Natural killer cell treated with Interleukin-12 subunit alpha and Interleukin-12 subunit beta and Interleukin-15 and Interleukin-18, amount 100 ng/mL, for 72 hours (primary cell): ENCODE measurements at regions not wholly inside any gene's neighbourhood (a gene's known extent, or its start where the extent isn't known, plus 50 kb on each side); places are given as distances from the start of the nearest gene placed in this dataset.
A peak's percentile ranks its signal among the peaks of the same experiment; 100 is the strongest.
"Not testable (repeated sequence)": the region's sequence is repeated elsewhere in the genome, so short reads cannot be mapped to it uniquely, and the experiment has no call there.

Source experiments
- ATAC-seq, 2 donors: fragments of 150-1000 bp; cut with Tn5 transposase in 1 of 2; sonication (Bioruptor Pico), chemical (Tn5 transposase) in 1 of 2; 2 replicates each; pipeline ENCODE4 v1.10.0; 2021
- DNase-seq: peaks from one replicate; pipeline ENCODE4 v3.0.0; 2022; ENCODE audit warnings: low spot score
- H3K27ac Mint-ChIP-seq, 2 donors: 1 replicate in 1 of 2; 2 replicates in 1 of 2; pipeline ENCODE4 v1.8.0; 2022; ENCODE audit warnings: mixed read lengths in 2 of 2, mild to moderate bottlenecking in 1 of 2, moderate library complexity in 1 of 2
- H3K27me3 Mint-ChIP-seq, 2 donors: 1 replicate in 1 of 2; 2 replicates in 1 of 2; pipeline ENCODE4 v1.8.0; 2022; ENCODE audit warnings: mixed read lengths in 2 of 2
- H3K36me3 Mint-ChIP-seq: one replicate; pipeline ENCODE4 v1.8.0; 2022; ENCODE audit warnings: mixed read lengths
- H3K4me1 Mint-ChIP-seq, 2 donors: 1 replicate in 1 of 2; 2 replicates in 1 of 2; pipeline ENCODE4 v1.8.0; 2022; ENCODE audit warnings: low read depth in 2 of 2, mixed read lengths in 2 of 2, mild to moderate bottlenecking in 1 of 2
- H3K4me3 Mint-ChIP-seq: one replicate; pipeline ENCODE4 v1.8.0; 2022; ENCODE audit warnings: mixed read lengths
- H3K9me3 Mint-ChIP-seq: 2 replicates; pipeline ENCODE4 v1.8.0; 2022; ENCODE audit warnings: mixed read lengths

GRCh38 chr2:65974067-65974723 is 460.7 kb upstream of the MEIS1 start:
- no peaks in the 10 kb centered on the region for H3K27me3 Mint-ChIP-seq
- H3K9me3 Mint-ChIP-seq = no peaks in the 10 kb centered on the region
- no peak overlapping the region for H3K27ac Mint-ChIP-seq
- no peak overlapping the region for H3K4me3 Mint-ChIP-seq
- H3K4me1 Mint-ChIP-seq = no peaks in the 10 kb centered on the region
- H3K36me3 Mint-ChIP-seq = no peaks in the 10 kb centered on the region
- no peak for ATAC-seq
- DNase-seq = no peak

DNA sequence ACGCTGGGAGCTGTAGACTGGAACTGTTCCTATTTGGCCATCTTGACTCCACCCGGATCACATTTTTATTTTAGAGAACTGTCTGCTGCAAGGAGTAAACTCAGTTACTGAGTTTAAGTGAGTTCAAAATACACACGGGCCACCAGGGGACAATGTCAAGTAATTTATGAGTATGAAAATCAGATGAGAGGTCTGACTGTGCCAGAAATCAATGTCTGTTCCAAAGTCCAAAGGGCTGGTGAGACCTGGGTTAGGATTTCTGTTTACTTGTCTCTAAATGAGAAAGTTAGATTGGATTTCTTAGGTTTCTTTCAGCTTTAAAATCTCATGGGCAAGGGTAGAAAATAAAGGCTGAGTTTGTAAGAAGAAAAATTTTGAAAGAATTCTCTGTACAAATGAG is 465.8 kb upstream of the MEIS1 start:
- DNase-seq = no peak
- no peaks in the 10 kb centered on the region for H3K4me1 Mint-ChIP-seq
- no peaks in the 10 kb centered on the region for H3K9me3 Mint-ChIP-seq
- no peak for ATAC-seq
- no peaks in the 10 kb centered on the region for H3K27me3 Mint-ChIP-seq
- H3K36me3 Mint-ChIP-seq = no peaks in the 10 kb centered on the region
- no peak overlapping the region for H3K4me3 Mint-ChIP-seq
- no peak overlapping the region for H3K27ac Mint-ChIP-seq

DNA sequence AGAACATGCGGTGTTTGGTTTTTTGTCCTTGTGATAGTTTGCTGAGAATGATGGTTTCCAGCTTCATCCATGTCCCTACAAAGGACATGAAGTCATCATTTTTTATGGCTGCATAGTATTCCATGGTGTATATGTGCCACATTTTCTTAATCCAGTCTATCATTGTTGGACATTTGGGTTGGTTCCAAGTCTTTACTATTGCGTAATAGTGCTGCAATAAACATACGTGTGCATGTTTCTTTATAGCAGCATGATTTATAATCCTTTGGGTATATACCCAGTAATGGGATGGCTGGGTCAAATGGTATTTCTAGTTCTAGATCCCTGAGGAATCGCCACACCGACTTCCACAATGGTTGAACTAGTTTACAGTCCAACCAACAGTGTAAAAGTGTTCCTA is 471.6 kb upstream of the MEIS1 start:
- not testable (repeated sequence) for H3K9me3 Mint-ChIP-seq, ATAC-seq, H3K36me3 Mint-ChIP-seq, H3K27me3 Mint-ChIP-seq, DNase-seq, H3K4me1 Mint-ChIP-seq, H3K27ac Mint-ChIP-seq, H3K4me3 Mint-ChIP-seq

DNA sequence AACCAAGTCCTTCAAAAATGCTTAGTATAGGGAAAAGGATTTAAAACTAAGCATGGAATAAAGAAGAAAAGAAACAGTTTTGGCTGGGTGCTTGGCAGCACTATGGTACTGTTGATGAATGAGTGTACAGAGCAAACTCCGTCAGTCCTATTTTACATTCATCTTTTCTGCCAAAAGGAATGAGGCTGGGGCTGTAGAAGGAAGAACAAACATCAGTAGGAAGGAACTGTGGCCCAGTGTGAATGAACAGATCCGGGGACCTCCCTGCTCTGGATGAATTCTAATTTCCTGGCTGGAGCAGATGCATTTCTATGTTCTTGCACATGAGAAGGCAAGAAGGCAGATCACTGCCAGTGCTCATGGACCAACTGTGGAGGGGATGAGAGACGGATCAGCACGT is 474.0 kb upstream of the MEIS1 start:
- H3K9me3 Mint-ChIP-seq = peaks cover 14% of the 10 kb centered on the region
- DNase-seq (no peak), ATAC-seq (no peak)
- H3K4me1 Mint-ChIP-seq = no peaks in the 10 kb centered on the region
- H3K27me3 Mint-ChIP-seq = peaks cover 0 to 2% of the 10 kb centered on the region in 2 donors
- H3K4me3 Mint-ChIP-seq = no peak overlapping the region
- no peak overlapping the region for H3K27ac Mint-ChIP-seq
- no peaks in the 10 kb centered on the region for H3K36me3 Mint-ChIP-seq

GRCh38 chr2:65957886-65958285 is 477.0 kb upstream of the MEIS1 start:
- DNase-seq (no peak), ATAC-seq (no peak)
- H3K4me3 Mint-ChIP-seq = no peak overlapping the region
- peaks cover 17% of the 10 kb centered on the region for H3K9me3 Mint-ChIP-seq
- H3K4me1 Mint-ChIP-seq = no peaks in the 10 kb centered on the region
- no peaks in the 10 kb centered on the region for H3K36me3 Mint-ChIP-seq
- H3K27ac Mint-ChIP-seq = no peak overlapping the region
- H3K27me3 Mint-ChIP-seq = peaks cover 0 to 2% of the 10 kb centered on the region in 2 donors

GRCh38 chr2:65957454-65957853 is 477.5 kb upstream of the MEIS1 start:
- Mint-ChIP-seq H3K4me1 (no peaks in the 10 kb centered on the region), H3K27me3 (peaks cover 0 to 2% of the 10 kb centered on the region in 2 donors), H3K9me3 (peaks cover 14% of the 10 kb centered on the region), H3K27ac (no peak overlapping the region), H3K36me3 (no peaks in the 10 kb centered on the region), H3K4me3 (no peak overlapping the region)
- ATAC-seq (no peak), DNase-seq (no peak)

GRCh38 chr2:65955259-65955658 is 479.7 kb upstream of the MEIS1 start:
- Mint-ChIP-seq H3K9me3 (peaks cover 9% of the 10 kb centered on the region), H3K27me3 (no peaks in the 10 kb centered on the region), H3K36me3 (no peaks in the 10 kb centered on the region), H3K4me3 (no peak overlapping the region), H3K4me1 (no peaks in the 10 kb centered on the region), H3K27ac (no peak overlapping the region)
- ATAC-seq (no peak), DNase-seq (no peak)

- H3K27ac Mint-ChIP-seq = no peak overlapping the region
- no peaks in the 10 kb centered on the region for H3K4me1 Mint-ChIP-seq
- DNase-seq (no peak), ATAC-seq (no peak)
- no peak overlapping the region for H3K4me3 Mint-ChIP-seq
- H3K27me3 Mint-ChIP-seq = no peaks in the 10 kb centered on the region
- H3K36me3 Mint-ChIP-seq = no peaks in the 10 kb centered on the region
- H3K9me3 Mint-ChIP-seq = peaks cover 9% of the 10 kb centered on the region
Measured at GRCh38 chr2:65952966-65953761, 481.8 kb upstream of the MEIS1 start.

GRCh38 chr2:65944213-65944612 is 490.7 kb upstream of the MEIS1 start:
- H3K4me3 Mint-ChIP-seq = no peak overlapping the region
- H3K36me3 Mint-ChIP-seq = no peaks in the 10 kb centered on the region
- no peaks in the 10 kb centered on the region for H3K9me3 Mint-ChIP-seq
- ATAC-seq (no peak), DNase-seq (no peak)
- no peak overlapping the region for H3K27ac Mint-ChIP-seq
- peaks cover 0 to 4% of the 10 kb centered on the region in 2 donors for H3K27me3 Mint-ChIP-seq
- no peaks in the 10 kb centered on the region for H3K4me1 Mint-ChIP-seq

GRCh38 chr2:65943099-65943786 is 491.7 kb upstream of the MEIS1 start:
- ATAC-seq (peak; percentile 31 to 52), DNase-seq (no peak)
- H3K27ac Mint-ChIP-seq = no peak overlapping the region
- H3K4me1 Mint-ChIP-seq = no peaks in the 10 kb centered on the region
- H3K27me3 Mint-ChIP-seq = peaks cover 0 to 4% of the 10 kb centered on the region in 2 donors
- H3K9me3 Mint-ChIP-seq = no peaks in the 10 kb centered on the region
- no peak overlapping the region for H3K4me3 Mint-ChIP-seq
- H3K36me3 Mint-ChIP-seq = no peaks in the 10 kb centered on the region

- no peak overlapping the region for H3K4me3 Mint-ChIP-seq
- no peak overlapping the region for H3K27ac Mint-ChIP-seq
- H3K4me1 Mint-ChIP-seq = no peaks in the 10 kb centered on the region
- no peaks in the 10 kb centered on the region for H3K27me3 Mint-ChIP-seq
- ATAC-seq = no peak
- no peak for DNase-seq
- no peaks in the 10 kb centered on the region for H3K36me3 Mint-ChIP-seq
- H3K9me3 Mint-ChIP-seq = no peaks in the 10 kb centered on the region
Measured at GRCh38 chr2:65940856-65941255, 494.1 kb upstream of the MEIS1 start.

DNA sequence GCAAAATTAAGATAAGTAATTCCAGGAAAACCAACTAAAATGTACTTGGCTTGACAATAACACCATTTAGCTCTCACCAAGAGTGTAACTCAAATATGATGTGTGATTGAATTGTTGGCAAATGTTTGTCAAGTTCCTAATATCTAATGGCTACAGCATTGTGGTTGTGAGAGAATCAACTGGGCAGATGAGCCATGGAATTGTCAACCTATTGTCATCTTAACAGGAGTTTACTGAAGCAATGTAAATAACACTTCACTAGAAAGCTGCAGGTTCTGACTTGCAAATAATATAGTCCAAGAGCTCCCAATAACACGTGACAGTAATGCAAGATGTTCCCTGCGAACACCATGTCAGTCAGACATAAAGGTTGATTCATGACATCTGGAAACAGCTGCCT is 495.2 kb upstream of the MEIS1 start:
- Mint-ChIP-seq H3K27me3 (no peaks in the 10 kb centered on the region), H3K4me3 (no peak overlapping the region), H3K9me3 (no peaks in the 10 kb centered on the region), H3K27ac (no peak overlapping the region), H3K36me3 (no peaks in the 10 kb centered on the region), H3K4me1 (no peaks in the 10 kb centered on the region)
- DNase-seq (no peak), ATAC-seq (no peak)

GRCh38 chr2:65937379-65938160 is 497.4 kb upstream of the MEIS1 start:
- H3K4me1 Mint-ChIP-seq = peaks cover 0 to 5% of the 10 kb centered on the region in 2 donors
- no peak overlapping the region for H3K4me3 Mint-ChIP-seq
- H3K36me3 Mint-ChIP-seq = no peaks in the 10 kb centered on the region
- no peak overlapping the region for H3K27ac Mint-ChIP-seq
- H3K27me3 Mint-ChIP-seq = no peaks in the 10 kb centered on the region
- no peak for ATAC-seq
- no peak for DNase-seq
- H3K9me3 Mint-ChIP-seq = no peaks in the 10 kb centered on the region
